Effector memory CD8-positive, alpha-beta T cell (primary cell): ENCODE measurements at regions not wholly inside any gene's neighbourhood (a gene's known extent, or its start where the extent isn't known, plus 50 kb on each side); places are given as distances from the start of the nearest gene placed in this dataset.
"Not testable (repeated sequence)": the region's sequence is repeated elsewhere in the genome, so short reads cannot be mapped to it uniquely, and the experiment has no call there.

Source experiments
- ATAC-seq: fragments of 150-1000 bp; cut with Tn5 transposase; replicated peaks from 2 replicates; pipeline ENCODE4 v1.10.0; 2021; ENCODE audit warnings: mild to moderate bottlenecking, moderate library complexity
- DNase-seq, 3 experiments: peaks; one replicate each; pipeline ENCODE4 v3.0.0; 2021
- H3K27ac Mint-ChIP-seq, 2 donors: one replicate each; pipeline ENCODE4 v1.8.0; 2022; ENCODE audit warnings: mild to moderate bottlenecking in 2 of 2, mixed read lengths in 2 of 2, moderate library complexity in 2 of 2
- H3K27me3 Mint-ChIP-seq, 2 donors: one replicate each; pipeline ENCODE4 v1.8.0; 2022; ENCODE audit warnings: mixed read lengths in 2 of 2
- H3K36me3 Mint-ChIP-seq: one replicate; pipeline ENCODE4 v1.8.0; 2022; ENCODE audit warnings: mild to moderate bottlenecking, moderate library complexity, mixed read lengths; ENCODE audit not compliant: insufficient read depth
- H3K4me1 Mint-ChIP-seq, 2 donors: one replicate each; pipeline ENCODE4 v1.8.0; 2022; ENCODE audit warnings: low read depth in 2 of 2, mixed read lengths in 2 of 2
- H3K4me3 Mint-ChIP-seq, 2 donors: one replicate each; pipeline ENCODE4 v1.8.0; 2022; ENCODE audit warnings: mild to moderate bottlenecking in 2 of 2, mixed read lengths in 2 of 2, moderate library complexity in 2 of 2
- H3K9me3 Mint-ChIP-seq, 2 donors: one replicate each; pipeline ENCODE4 v1.8.0; 2022; ENCODE audit warnings: mixed read lengths in 2 of 2

- ATAC-seq (no peak), DNase-seq (no peak)
- no peaks in the 10 kb centered on the region for H3K36me3 Mint-ChIP-seq
- peaks cover 0 to 8% of the 10 kb centered on the region in 2 donors for H3K27me3 Mint-ChIP-seq
- no peaks in the 10 kb centered on the region for H3K4me1 Mint-ChIP-seq
- no peak overlapping the region for H3K27ac Mint-ChIP-seq
- no peak overlapping the region for H3K4me3 Mint-ChIP-seq
- H3K9me3 Mint-ChIP-seq, result no peaks in the 10 kb centered on the region
Measured at GRCh38 chr15:81924729-81925128, 121.1 kb downstream of the MEX3B start.

DNA sequence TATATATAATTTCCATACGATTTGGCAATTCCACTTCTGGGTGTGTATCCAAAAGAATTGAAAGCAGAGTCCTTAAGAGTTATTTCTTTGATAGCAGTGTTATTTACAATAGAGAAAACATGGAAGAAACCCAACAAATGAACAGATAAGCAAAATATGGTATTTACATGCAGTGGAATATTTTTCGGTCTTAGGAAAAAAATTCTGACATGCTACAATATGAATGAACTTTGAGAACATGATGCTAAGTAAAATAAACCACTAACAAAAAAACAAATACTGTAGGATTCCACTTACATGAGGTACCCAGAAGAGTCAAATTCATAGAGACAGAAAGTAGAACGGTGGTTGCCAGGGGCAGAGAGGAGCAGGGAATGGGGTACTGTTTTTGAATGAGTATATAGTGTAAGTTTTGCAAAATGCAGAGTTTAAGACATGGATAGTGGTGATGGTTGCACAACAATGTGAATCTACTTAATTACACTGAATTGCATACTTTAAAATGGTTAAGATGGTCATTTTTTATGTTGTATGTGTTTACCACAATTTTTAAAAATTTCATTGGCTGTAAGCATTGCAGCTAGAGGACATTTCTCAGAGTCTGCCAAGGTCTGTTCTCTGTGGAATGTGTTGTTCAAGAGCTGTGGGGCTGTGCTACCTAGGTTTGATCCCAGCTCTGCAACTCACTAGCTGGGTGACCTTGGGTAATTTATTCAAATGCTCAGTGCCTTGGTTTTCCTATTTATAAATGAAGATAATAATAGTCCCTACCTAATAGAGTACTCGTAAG is 122.1 kb downstream of the MEX3B start:
- H3K4me3 Mint-ChIP-seq, result no peak overlapping the region

DNA sequence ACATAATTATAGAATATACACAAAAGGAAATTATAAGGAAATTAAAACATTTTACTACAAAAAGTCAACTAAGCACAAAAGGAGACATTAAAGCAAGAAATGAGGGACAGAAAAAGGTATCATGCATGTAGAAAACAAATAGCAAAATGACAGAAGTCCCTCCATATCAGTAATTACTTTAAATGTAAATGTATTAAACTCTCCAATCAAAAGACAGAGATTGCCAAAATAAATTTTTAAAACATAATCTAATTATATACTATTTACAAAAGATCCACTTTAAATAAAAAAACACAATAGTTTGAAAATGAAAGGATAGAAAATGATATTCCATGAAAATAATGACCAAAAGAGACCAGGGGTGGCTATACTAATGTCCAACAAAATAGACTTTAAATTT is 123.7 kb downstream of the MEX3B start:
- Mint-ChIP-seq H3K9me3 (peaks cover 1 to 9% of the 10 kb centered on the region in 2 donors), H3K4me3 (no peak overlapping the region), H3K27me3 (peaks cover 0 to 14% of the 10 kb centered on the region in 2 donors), H3K4me1 (no peaks in the 10 kb centered on the region), H3K27ac (no peak overlapping the region), H3K36me3 (no peaks in the 10 kb centered on the region)
- DNase-seq (no peak), ATAC-seq (no peak)

More for the DNA sequence above, 122.1 kb downstream of the MEX3B start:
- ATAC-seq (no peak), DNase-seq (no peak)
- no peaks in the 10 kb centered on the region for H3K9me3 Mint-ChIP-seq
- H3K4me1 Mint-ChIP-seq, result no peaks in the 10 kb centered on the region
- H3K36me3 Mint-ChIP-seq, result no peaks in the 10 kb centered on the region
- H3K27ac Mint-ChIP-seq, result no peak overlapping the region
- peaks cover 0 to 8% of the 10 kb centered on the region in 2 donors for H3K27me3 Mint-ChIP-seq

DNA sequence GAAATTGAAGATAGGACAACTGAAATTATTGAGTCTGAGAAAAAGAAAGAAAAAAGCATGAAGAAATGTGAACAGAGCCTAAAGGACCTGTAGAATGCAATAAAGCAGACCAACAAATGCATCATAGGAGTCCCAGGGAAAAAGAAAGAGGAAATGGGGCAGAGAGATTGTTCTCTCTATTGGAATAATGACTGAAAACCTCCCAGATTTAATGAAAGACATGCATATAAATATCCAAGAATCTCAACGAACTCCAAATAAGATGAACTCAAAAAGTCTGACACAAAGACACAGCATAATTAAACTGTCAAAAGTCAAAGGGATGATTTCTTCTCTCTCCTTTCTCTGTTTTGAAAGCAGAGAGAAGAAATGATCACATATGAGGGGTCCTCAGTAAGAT is 124.7 kb downstream of the MEX3B start:
- H3K9me3 Mint-ChIP-seq, result peaks cover 1 to 11% of the 10 kb centered on the region in 2 donors
- no peak overlapping the region for H3K4me3 Mint-ChIP-seq
- H3K27ac Mint-ChIP-seq, result no peak overlapping the region
- no peak for DNase-seq
- ATAC-seq, result no peak
- no peaks in the 10 kb centered on the region for H3K36me3 Mint-ChIP-seq
- peaks cover 0 to 16% of the 10 kb centered on the region in 2 donors for H3K27me3 Mint-ChIP-seq
- no peaks in the 10 kb centered on the region for H3K4me1 Mint-ChIP-seq

DNA sequence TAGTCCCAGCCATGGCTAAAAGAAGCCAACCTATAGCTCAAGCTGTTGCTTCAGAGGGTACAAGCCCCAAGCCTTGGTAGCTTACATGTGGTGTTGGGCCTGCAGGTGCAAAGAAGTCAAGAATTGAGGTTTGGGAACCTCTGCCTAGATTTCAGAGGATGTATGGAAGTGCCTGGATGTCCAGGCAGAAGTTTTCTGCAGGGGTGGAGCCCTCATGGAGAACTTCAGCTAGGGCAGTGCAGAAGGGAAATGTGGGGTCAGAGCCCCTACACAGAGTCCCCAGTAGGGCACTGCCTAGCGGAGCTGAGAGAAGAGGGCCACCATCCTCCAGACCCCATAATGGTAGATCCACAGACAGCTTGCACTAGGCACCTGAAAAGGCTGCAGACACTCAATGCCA is 127.1 kb downstream of the MEX3B start:
- H3K36me3 Mint-ChIP-seq, ATAC-seq, H3K27ac Mint-ChIP-seq, H3K4me3 Mint-ChIP-seq, H3K4me1 Mint-ChIP-seq, DNase-seq: not testable (repeated sequence)
- Mint-ChIP-seq H3K9me3 (peaks cover 1 to 11% of the 10 kb centered on the region in 2 donors), H3K27me3 (peaks cover 0 to 25% of the 10 kb centered on the region in 2 donors)

- no peaks in the 10 kb centered on the region for H3K4me1 Mint-ChIP-seq
- peaks cover 1 to 11% of the 10 kb centered on the region in 2 donors for H3K9me3 Mint-ChIP-seq
- H3K27me3 Mint-ChIP-seq, result peaks cover 0 to 25% of the 10 kb centered on the region in 2 donors
- no peak overlapping the region for H3K27ac Mint-ChIP-seq
- ATAC-seq (no peak), DNase-seq (no peak)
- no peak overlapping the region for H3K4me3 Mint-ChIP-seq
- no peaks in the 10 kb centered on the region for H3K36me3 Mint-ChIP-seq
Measured at GRCh38 chr15:81916451-81916850, 129.4 kb downstream of the MEX3B start.

DNA sequence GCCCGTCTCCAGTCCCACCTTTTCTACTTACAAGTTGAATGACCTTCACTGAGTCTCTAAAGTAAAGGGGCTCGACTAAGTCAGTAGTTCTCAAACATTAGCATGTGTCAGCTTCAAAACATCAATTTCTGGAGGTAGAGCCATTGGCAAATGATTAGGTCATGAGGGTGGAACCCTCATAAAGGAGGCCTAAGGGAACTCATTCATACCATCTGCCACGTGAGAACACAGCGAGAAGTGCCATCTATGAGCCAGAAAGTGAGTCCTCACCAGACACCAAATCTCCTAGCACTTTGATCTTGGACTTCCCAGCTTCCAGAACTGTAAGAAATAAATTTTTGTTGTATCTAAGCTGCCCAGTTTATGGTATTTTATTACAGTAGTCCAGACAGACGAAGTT is 129.8 kb downstream of the MEX3B start:
- no peaks in the 10 kb centered on the region for H3K36me3 Mint-ChIP-seq
- ATAC-seq (no peak), DNase-seq (no peak)
- no peaks in the 10 kb centered on the region for H3K4me1 Mint-ChIP-seq
- no peak overlapping the region for H3K4me3 Mint-ChIP-seq
- peaks cover 1 to 11% of the 10 kb centered on the region in 2 donors for H3K9me3 Mint-ChIP-seq
- H3K27me3 Mint-ChIP-seq, result peaks cover 0 to 25% of the 10 kb centered on the region in 2 donors
- H3K27ac Mint-ChIP-seq, result no peak overlapping the region

DNA sequence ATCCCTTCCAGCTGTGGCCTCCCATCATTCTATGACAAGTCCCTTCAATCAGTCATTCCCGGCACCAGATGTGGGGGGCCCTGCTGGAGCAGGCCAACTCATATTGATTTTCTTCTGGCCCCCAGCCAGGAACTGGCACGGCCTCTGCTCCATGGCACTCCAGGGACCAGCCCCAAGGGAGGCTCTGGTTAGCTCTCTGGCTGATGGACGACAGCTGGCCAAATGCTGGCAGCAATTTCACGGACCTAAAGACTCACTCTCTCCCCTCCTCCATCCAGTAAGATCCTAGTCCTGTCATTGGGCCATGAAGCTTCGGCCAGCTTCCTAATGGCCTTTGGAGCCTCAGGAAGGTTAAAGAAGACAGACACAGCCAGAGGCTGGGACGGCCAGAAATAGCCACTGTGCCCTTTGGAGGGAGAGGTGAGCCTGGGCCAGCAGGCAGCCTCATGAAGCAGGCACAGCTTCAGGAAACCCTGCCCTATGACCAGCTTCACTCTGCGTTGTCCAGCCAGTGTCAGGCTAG is 131.0 kb downstream of the MEX3B start:
- peaks cover 0 to 25% of the 10 kb centered on the region in 2 donors for H3K27me3 Mint-ChIP-seq
- H3K36me3 Mint-ChIP-seq, result no peaks in the 10 kb centered on the region
- H3K9me3 Mint-ChIP-seq, result peaks cover 1 to 11% of the 10 kb centered on the region in 2 donors
- DNase-seq (no peak), ATAC-seq (no peak)
- H3K4me3 Mint-ChIP-seq, result no peak overlapping the region
- no peak overlapping the region for H3K27ac Mint-ChIP-seq
- H3K4me1 Mint-ChIP-seq, result no peaks in the 10 kb centered on the region

DNA sequence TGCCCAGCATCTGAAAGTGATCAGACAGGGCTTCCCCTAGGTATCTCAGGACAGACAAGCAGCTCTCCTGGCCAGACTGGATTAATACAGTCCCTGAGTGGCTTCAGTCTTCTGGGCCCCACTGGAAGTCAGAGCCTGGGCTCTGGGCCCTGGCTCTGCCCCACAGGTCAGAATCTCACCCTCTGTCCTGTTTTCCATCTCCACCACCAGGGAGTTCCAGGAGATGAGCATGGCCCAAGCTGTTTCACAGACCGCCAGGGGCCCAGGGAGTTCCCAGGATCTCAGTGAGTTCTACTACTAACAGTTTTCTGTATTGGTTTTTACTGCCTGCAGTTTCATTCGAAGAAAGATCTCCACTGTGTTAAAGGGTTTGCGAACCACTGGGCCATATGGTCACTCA is 131.5 kb downstream of the MEX3B start:
- no peak overlapping the region for H3K27ac Mint-ChIP-seq
- DNase-seq (no peak), ATAC-seq (no peak)
- no peaks in the 10 kb centered on the region for H3K4me1 Mint-ChIP-seq
- H3K4me3 Mint-ChIP-seq, result no peak overlapping the region
- peaks cover 0 to 25% of the 10 kb centered on the region in 2 donors for H3K27me3 Mint-ChIP-seq
- H3K36me3 Mint-ChIP-seq, result no peaks in the 10 kb centered on the region
- peaks cover 1 to 11% of the 10 kb centered on the region in 2 donors for H3K9me3 Mint-ChIP-seq

DNA sequence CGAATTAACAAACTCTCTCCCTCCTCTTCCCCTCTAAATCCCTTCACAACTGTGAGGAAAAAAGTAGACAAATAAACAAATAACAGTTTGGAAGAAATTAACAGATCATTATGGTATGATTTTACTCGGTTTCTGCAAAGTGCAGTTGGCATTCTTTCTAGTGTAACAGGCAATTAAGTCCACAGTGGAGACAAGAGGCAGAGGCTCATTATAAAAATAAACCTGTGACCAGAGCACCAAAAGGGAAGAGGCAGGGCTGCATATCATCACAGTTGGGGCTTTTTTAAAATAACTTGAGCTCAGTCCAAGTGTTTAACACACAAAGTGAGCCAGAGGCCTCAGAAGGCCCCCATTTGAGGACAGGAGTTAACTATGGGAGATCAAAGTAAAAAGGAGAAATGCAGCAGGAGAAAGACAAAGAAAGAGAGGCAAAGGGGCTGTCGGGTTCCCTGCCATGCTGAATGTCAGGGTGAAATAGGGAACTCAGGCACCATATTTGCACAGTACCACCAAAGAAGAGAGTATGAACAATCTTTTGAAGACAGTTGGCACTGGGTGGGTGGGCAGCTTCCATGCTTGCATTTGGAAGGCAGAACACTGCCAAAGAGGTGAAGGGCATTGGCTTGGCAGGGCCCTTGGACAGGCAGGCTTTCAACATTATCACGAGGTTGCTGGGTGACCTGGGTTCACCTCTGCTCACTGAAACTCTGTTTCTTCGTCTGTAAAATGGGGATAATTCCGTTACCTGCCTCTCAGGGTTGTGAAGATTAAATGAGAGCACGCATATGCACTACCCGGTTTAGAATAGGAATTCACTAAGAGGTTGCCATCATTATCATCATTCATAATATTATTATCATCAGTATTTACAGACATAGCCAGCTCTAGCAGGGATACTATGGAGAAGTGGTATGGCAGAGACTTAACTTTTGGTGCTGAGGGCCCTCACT is 134.5 kb downstream of the MEX3B start:
- Mint-ChIP-seq H3K27me3 (peaks cover 0 to 16% of the 10 kb centered on the region in 2 donors), H3K4me3 (no peak overlapping the region), H3K9me3 (no peaks in the 10 kb centered on the region), H3K27ac (no peak overlapping the region), H3K36me3 (no peaks in the 10 kb centered on the region), H3K4me1 (no peaks in the 10 kb centered on the region)
- DNase-seq (no peak), ATAC-seq (no peak)

- no peak for DNase-seq
- no peaks in the 10 kb centered on the region for H3K4me1 Mint-ChIP-seq
- H3K36me3 Mint-ChIP-seq, result no peaks in the 10 kb centered on the region
- H3K4me3 Mint-ChIP-seq, result no peak overlapping the region
- H3K27ac Mint-ChIP-seq, result no peak overlapping the region
- ATAC-seq, result no peak
- H3K9me3 Mint-ChIP-seq, result no peaks in the 10 kb centered on the region
- H3K27me3 Mint-ChIP-seq, result peaks cover 0 to 21% of the 10 kb centered on the region in 2 donors
Measured at GRCh38 chr15:81910355-81911021, 135.3 kb downstream of the MEX3B start.

- no peak overlapping the region for H3K4me3 Mint-ChIP-seq
- H3K4me1 Mint-ChIP-seq, result no peaks in the 10 kb centered on the region
- no peaks in the 10 kb centered on the region for H3K9me3 Mint-ChIP-seq
- H3K36me3 Mint-ChIP-seq, result no peaks in the 10 kb centered on the region
- H3K27ac Mint-ChIP-seq, result no peak overlapping the region
- H3K27me3 Mint-ChIP-seq, result peaks cover 0 to 9% of the 10 kb centered on the region in 2 donors
- no peak for ATAC-seq
- DNase-seq, result no peak
Measured at GRCh38 chr15:81909011-81909358, 136.8 kb downstream of the MEX3B start.

DNA sequence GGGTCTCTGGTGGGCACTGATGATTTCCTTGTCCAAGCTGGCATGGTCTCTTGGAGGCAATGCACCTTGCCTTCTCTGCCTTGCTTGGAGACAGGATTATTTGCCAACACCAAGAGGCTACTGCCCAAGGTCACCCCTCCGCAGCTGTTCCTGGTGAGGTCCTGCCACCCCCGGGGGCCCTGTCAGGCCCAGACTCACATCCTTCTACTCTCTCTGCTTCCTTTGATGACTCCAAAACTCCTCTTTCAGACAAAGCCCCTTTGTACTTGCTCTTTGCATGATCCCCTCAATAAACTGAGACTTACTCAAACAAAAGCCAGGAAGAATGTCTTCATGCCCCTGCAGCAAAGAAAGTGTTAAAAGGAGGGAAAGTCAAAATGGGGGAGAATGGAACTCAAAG is 137.7 kb downstream of the MEX3B start:
- Mint-ChIP-seq H3K4me3 (no peak overlapping the region), H3K27ac (no peak overlapping the region), H3K4me1 (no peaks in the 10 kb centered on the region), H3K36me3 (no peaks in the 10 kb centered on the region), H3K27me3 (peaks cover 0 to 7% of the 10 kb centered on the region in 2 donors), H3K9me3 (no peaks in the 10 kb centered on the region)
- ATAC-seq (no peak), DNase-seq (no peak)
